Calu3 (cell line): ENCODE measurements at regions not wholly inside any gene's neighbourhood (a gene's known extent, or its start where the extent isn't known, plus 50 kb on each side); places are given as distances from the start of the nearest gene placed in this dataset.

Experiments used
- BruUV-seq: library from RNA; stranded (reverse); fragments of 400-500 nt; replicated peaks from 2 replicates; lab custom pipeline; 2021; lab: Mats Ljungman, UMichigan
- CTCF ChIA-PET: fragments of 300-600 bp; sonication (Branson Sonifier 250); formaldehyde crosslinking; loops from one replicate; lab custom pipeline; 2022; ENCODE audit warnings: antibody characterized with exemption; lab: Charles Lee
- DNase-seq: peaks from one replicate; pipeline ENCODE4 v3.0.0; 2022
- H3K27ac Mint-ChIP-seq: one replicate; pipeline ENCODE4 v1.8.0; 2022; ENCODE audit warnings: mixed read lengths; ENCODE audit not compliant: unreplicated experiment
- H3K27me3 Mint-ChIP-seq: one replicate; pipeline ENCODE4 v1.8.0; 2022; ENCODE audit warnings: mixed read lengths; ENCODE audit not compliant: unreplicated experiment
- H3K36me3 Mint-ChIP-seq: one replicate; pipeline ENCODE4 v1.8.0; 2022; ENCODE audit warnings: mild to moderate bottlenecking, moderate library complexity, mixed read lengths; ENCODE audit not compliant: insufficient read depth, unreplicated experiment
- H3K4me1 Mint-ChIP-seq: one replicate; pipeline ENCODE4 v1.8.0; 2022; ENCODE audit warnings: mild to moderate bottlenecking, low read depth, mixed read lengths; ENCODE audit not compliant: unreplicated experiment
- H3K4me3 Mint-ChIP-seq: one replicate; pipeline ENCODE4 v1.8.0; 2022; ENCODE audit warnings: mild to moderate bottlenecking, low read depth, moderate library complexity, mixed read lengths; ENCODE audit not compliant: unreplicated experiment
- H3K9me3 Mint-ChIP-seq: one replicate; pipeline ENCODE4 v1.8.0; 2022; ENCODE audit warnings: low read depth, mixed read lengths; ENCODE audit not compliant: unreplicated experiment
- CTCF ChIP-seq: fragments of 200-600 bp; IDR thresholded peaks from one replicate; pipeline ENCODE4 v1.8.0; 2022; ENCODE audit warnings: antibody characterized with exemption; ENCODE audit not compliant: unreplicated experiment
- intact Hi-C: fragments of 100-400 bp; cut with micrococcal nuclease; formaldehyde crosslinking; loops from one replicate; pipeline ENCODE4 v1.10.0; 2022; ENCODE audit not compliant: unreplicated experiment

- H3K36me3 Mint-ChIP-seq, result no peaks in the 10 kb centered on the region
- intact Hi-C loops, result no loop called here
- BruUV-seq, result no TSS peak
These were observed 182.0 kb upstream of the FAM241A start for GRCh38 chr4:111963158-111963700.

DNA sequence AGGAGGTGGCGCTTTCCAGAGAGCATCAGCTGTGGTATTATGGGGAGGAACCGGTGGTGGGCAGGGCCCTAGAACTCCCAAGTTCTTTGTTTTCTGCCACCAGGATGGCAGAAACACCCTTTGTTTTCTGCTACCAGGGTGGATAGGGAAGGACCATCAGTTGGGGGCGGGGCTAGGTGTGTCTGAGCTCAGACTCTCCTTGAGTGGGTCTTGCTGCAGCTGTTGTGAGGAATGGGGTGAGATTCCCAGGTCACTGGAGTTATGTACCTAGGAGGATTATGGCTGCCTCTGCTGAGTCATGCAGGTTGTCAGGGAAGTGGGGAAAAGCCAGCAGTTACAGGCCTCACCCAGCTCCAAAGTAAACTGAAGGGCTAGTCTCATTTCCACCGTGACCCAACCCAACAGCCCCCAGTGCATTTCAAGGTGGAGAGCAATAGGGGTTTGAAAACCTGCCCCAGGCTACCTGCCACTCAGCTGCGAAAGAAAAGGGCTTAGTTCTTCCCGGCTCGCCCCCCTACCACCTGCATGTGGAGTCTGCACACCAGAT is 167.8 kb upstream of the FAM241A start:
- Mint-ChIP-seq H3K9me3 (no peaks in the 10 kb centered on the region), H3K36me3 (no peaks in the 10 kb centered on the region), H3K4me3 (no peak overlapping the region), H3K4me1 (no peaks in the 10 kb centered on the region), H3K27ac (no peak overlapping the region), H3K27me3 (no peaks in the 10 kb centered on the region)
- intact Hi-C loops, result no loop called here
- CTCF ChIA-PET, result no interaction called here
- no peak for TF ChIP-seq CTCF
- no peak for DNase-seq
- no TSS peak for BruUV-seq

More at GRCh38 chr4:111963158-111963700, 182.0 kb upstream of the FAM241A start:
- CTCF ChIA-PET, result no interaction called here
- Mint-ChIP-seq H3K4me1 (no peaks in the 10 kb centered on the region), H3K27me3 (no peaks in the 10 kb centered on the region), H3K27ac (no peak overlapping the region), H3K4me3 (no peak overlapping the region), H3K9me3 (no peaks in the 10 kb centered on the region)
- DNase-seq, result no peak
- no peak for TF ChIP-seq CTCF

GRCh38 chr4:111979921-111980320 is 165.3 kb upstream of the FAM241A start:
- BruUV-seq, result no TSS peak
- TF ChIP-seq CTCF, result no peak
- DNase-seq, result no peak

GRCh38 chr4:111982089-111982488 is 163.2 kb upstream of the FAM241A start:
- H3K36me3 Mint-ChIP-seq, result no peaks in the 10 kb centered on the region
- H3K27ac Mint-ChIP-seq, result no peak overlapping the region
- no peak for DNase-seq
- CTCF ChIA-PET, result no interaction called here
- no peaks in the 10 kb centered on the region for H3K4me1 Mint-ChIP-seq
- intact Hi-C loops, result no loop called here
- no peak overlapping the region for H3K4me3 Mint-ChIP-seq
- no peaks in the 10 kb centered on the region for H3K27me3 Mint-ChIP-seq
- TF ChIP-seq CTCF, result no peak
- no TSS peak for BruUV-seq
- no peaks in the 10 kb centered on the region for H3K9me3 Mint-ChIP-seq

More at GRCh38 chr4:111979921-111980320, 165.3 kb upstream of the FAM241A start:
- Mint-ChIP-seq H3K27ac (no peak overlapping the region), H3K36me3 (no peaks in the 10 kb centered on the region), H3K9me3 (no peaks in the 10 kb centered on the region), H3K4me3 (no peak overlapping the region), H3K27me3 (no peaks in the 10 kb centered on the region), H3K4me1 (no peaks in the 10 kb centered on the region)
- CTCF ChIA-PET, result no interaction called here
- intact Hi-C loops, result no loop called here
